Body of pancreas (tissue), 4 donors: ENCODE measurements at regions not wholly inside any gene's neighbourhood (a gene's known extent, or its start where the extent isn't known, plus 50 kb on each side); places are given as distances from the start of the nearest gene placed in this dataset.

ENCODE experiments used
- ATAC-seq: fragments of 150-250 bp; one replicate; pipeline ENCODE4 v1.9.1; 2016
- DNase-seq, 4 donors: peaks; one replicate each; pipeline ENCODE4 v3.0.0-alpha.2; 2019
- H3K27ac ChIP-seq, 4 donors: fragments of 200-600 bp; sonication (generic); 1 replicate in 3 of 4; 2 replicates in 1 of 4; pipeline versions ENCODE4 v1.5.1 to v1.6.1; 2016 to 2019; ENCODE audit warnings: mild to moderate bottlenecking in 1 of 4, mixed read lengths in 1 of 4, moderate library complexity in 1 of 4
- H3K27me3 ChIP-seq, 2 donors: fragments of 200-600 bp; sonication (generic); one replicate each; pipeline ENCODE4 v1.6.0; 2016; ENCODE audit warnings: mild to moderate bottlenecking in 1 of 2
- H3K36me3 ChIP-seq, 2 donors: fragments of 200-600 bp; sonication (generic); replicated peaks in 1 of 2; 2 replicates each; pipeline ENCODE4 v1.5.1; 2016; ENCODE audit warnings: low read depth in 2 of 2; ENCODE audit not compliant: insufficient read depth in 1 of 2
- H3K4me1 ChIP-seq: fragments of 200-600 bp; sonication (generic); one replicate; pipeline ENCODE4 v1.6.0; 2016
- H3K4me3 ChIP-seq, 2 donors: fragments of 200-600 bp; sonication (generic); 1 replicate in 1 of 2; 2 replicates in 1 of 2; pipeline ENCODE4 v1.5.1; 2016 to 2019
- H3K9me3 ChIP-seq, 3 donors: fragments of 200-600 bp; sonication (generic); 1 replicate in 2 of 3; 2 replicates in 1 of 3; pipeline ENCODE4 v1.5.1; 2016
- CTCF ChIP-seq, 7 experiments: fragments of 450-650 bp in 4 of 7; fragments of 200-600 bp in 3 of 7; sonication (generic) in 3 of 7; IDR thresholded peaks; one replicate each; pipeline ENCODE4 v1.5.1; 2016 to 2019; ENCODE audit warnings: antibody characterized with exemption in 7 of 7
- POLR2A ChIP-seq, 3 donors: fragments of 450-650 bp; IDR thresholded peaks; one replicate each; pipeline ENCODE4 v1.6.1; 2016; ENCODE audit warnings: antibody characterized with exemption in 3 of 3, mild to moderate bottlenecking in 2 of 3
- WGBS, 2 donors: methylation state at CpG; one replicate each; pipeline ENCODE4 v1.1.5; 2017; 5-methylcytosine and 5-hydroxymethylcytosine counted together
- intact Hi-C: fragments of 100-400 bp; cut with DNase I; formaldehyde crosslinking; loops from one replicate; pipeline ENCODE4 v1.15.1; 2023

- Histone ChIP-seq H3K4me1 (no peaks in the 10 kb centered on the region), H3K27ac (no peak overlapping the region), H3K36me3 (no peaks in the 10 kb centered on the region), H3K27me3 (no peaks in the 10 kb centered on the region), H3K9me3 (no peaks in the 10 kb centered on the region), H3K4me3 (no peak overlapping the region)
- intact Hi-C loops: no loop called here
- TF ChIP-seq POLR2A (IDR thresholded peaks at IDR 0.05) (no peak), CTCF (IDR thresholded peaks at IDR 0.05) (no peak)
- peak; percentile 21 for ATAC-seq
- DNase-seq: no peak
- 18 to 25% methylated on average over 2 of the region's 2 CpGs for WGBS, 2 donors
These were observed 62.4 kb downstream of the CLDN17 start for GRCh38 chr21:30104241-30104640.

- TF ChIP-seq POLR2A (IDR thresholded peaks at IDR 0.05) (no peak), CTCF (IDR thresholded peaks at IDR 0.05) (no peak)
- DNase-seq (no peak), ATAC-seq (no peak)
- H3K27ac ChIP-seq: no peak overlapping the region
- intact Hi-C loops: no loop called here
- H3K4me3 ChIP-seq: no peak overlapping the region
- H3K4me1 ChIP-seq: no peaks in the 10 kb centered on the region
- WGBS, 2 donors: 40 to 55% methylated on average over 5 of the region's 5 CpGs
- H3K9me3 ChIP-seq: no peaks in the 10 kb centered on the region
- no peaks in the 10 kb centered on the region for H3K27me3 ChIP-seq
- H3K36me3 ChIP-seq: no peaks in the 10 kb centered on the region
These were observed 63.7 kb downstream of the CLDN17 start for GRCh38 chr21:30102871-30103270.

GRCh38 chr21:30101967-30102366, 64.6 kb downstream of the CLDN17 start:
- Histone ChIP-seq H3K36me3 (no peaks in the 10 kb centered on the region), H3K4me1 (no peaks in the 10 kb centered on the region), H3K9me3 (no peaks in the 10 kb centered on the region), H3K27ac (no peak overlapping the region), H3K4me3 (no peak overlapping the region), H3K27me3 (no peaks in the 10 kb centered on the region)
- ATAC-seq (no peak), DNase-seq (no peak)
- TF ChIP-seq CTCF (IDR thresholded peaks at IDR 0.05): no peak
- TF ChIP-seq POLR2A (IDR thresholded peaks at IDR 0.05): no peak
- intact Hi-C loops: no loop called here
- 57 to 62% methylated on average over 4 of the region's 4 CpGs for WGBS, 2 donors

- Histone ChIP-seq H3K36me3 (no peaks in the 10 kb centered on the region), H3K27ac (no peak overlapping the region), H3K4me3 (no peak overlapping the region), H3K9me3 (no peaks in the 10 kb centered on the region), H3K27me3 (no peaks in the 10 kb centered on the region), H3K4me1 (no peaks in the 10 kb centered on the region)
- intact Hi-C loops: no loop called here
- TF ChIP-seq POLR2A (IDR thresholded peaks at IDR 0.05) (no peak), CTCF (IDR thresholded peaks at IDR 0.05) (no peak)
- WGBS, 2 donors: 75 to 81% methylated on average over 5 of the region's 5 CpGs
- DNase-seq: no peak
- ATAC-seq: no peak
These were observed 68.8 kb downstream of the CLDN17 start for GRCh38 chr21:30097791-30098190.

- no peaks in the 10 kb centered on the region for H3K27me3 ChIP-seq
These were observed 83.2 kb downstream of the CLDN17 start for GRCh38 chr21:30083225-30083945.

More at GRCh38 chr21:30083225-30083945, 83.2 kb downstream of the CLDN17 start:
- Histone ChIP-seq H3K4me3 (no peak overlapping the region), H3K27ac (no peak overlapping the region), H3K4me1 (no peaks in the 10 kb centered on the region), H3K9me3 (peaks cover 0 to 7% (median 0%) of the 10 kb centered on the region in 3 donors), H3K36me3 (no peaks in the 10 kb centered on the region)
- ATAC-seq (no peak), DNase-seq (no peak)
- 14 to 30% methylated on average over 4 of the region's 4 CpGs for WGBS, 2 donors
- TF ChIP-seq CTCF (IDR thresholded peaks at IDR 0.05): no peak
- no peak for TF ChIP-seq POLR2A (IDR thresholded peaks at IDR 0.05)
- intact Hi-C loops: no loop called here
